ENCODE measurements at regions not wholly inside any gene's neighbourhood (a gene's known extent, or its start where the extent isn't known, plus 50 kb on each side); places are given as distances from the start of the nearest gene placed in this dataset.

- CTCF ChIA-PET = no interaction called here
- BruUV-seq (replicated peaks) = no TSS peak
- intact Hi-C loops (cut with micrococcal nuclease; ENCODE audit: unreplicated experiment) = no loop called here
- TF ChIP-seq CTCF (IDR thresholded peaks at IDR 0.05; ENCODE audit: unreplicated experiment) = no peak
- no peak for DNase-seq
- Mint-ChIP-seq H3K9me3 (ENCODE audit: low read depth, unreplicated experiment) (no peaks in the 10 kb centered on the region), H3K27ac (ENCODE audit: unreplicated experiment) (no peak overlapping the region), H3K4me1 (ENCODE audit: low read depth, unreplicated experiment) (no peaks in the 10 kb centered on the region), H3K4me3 (ENCODE audit: low read depth, unreplicated experiment) (no peak overlapping the region), H3K36me3 (ENCODE audit: insufficient read depth, unreplicated experiment) (no peaks in the 10 kb centered on the region), H3K27me3 (ENCODE audit: unreplicated experiment) (peaks cover 70% of the 10 kb centered on the region)
Observed at GRCh38 chr16:5364186-5364585, 266.6 kb upstream of the EEF2KMT start.

- no peaks in the 10 kb centered on the region for H3K9me3 Mint-ChIP-seq (ENCODE audit: low read depth, unreplicated experiment)
- peaks cover 74% of the 10 kb centered on the region for H3K27me3 Mint-ChIP-seq (ENCODE audit: unreplicated experiment)
- intact Hi-C loops (cut with micrococcal nuclease; ENCODE audit: unreplicated experiment) = no loop called here
- no peak overlapping the region for H3K4me3 Mint-ChIP-seq (ENCODE audit: low read depth, unreplicated experiment)
- no peaks in the 10 kb centered on the region for H3K4me1 Mint-ChIP-seq (ENCODE audit: low read depth, unreplicated experiment)
- DNase-seq = no peak
- H3K27ac Mint-ChIP-seq (ENCODE audit: unreplicated experiment) = no peak overlapping the region
- BruUV-seq (replicated peaks) = no TSS peak
- no peaks in the 10 kb centered on the region for H3K36me3 Mint-ChIP-seq (ENCODE audit: insufficient read depth, unreplicated experiment)
- CTCF ChIA-PET = interaction anchor here (0.6 kb wide), 1 partner anchor 476 kb away, joined by 3 read pairs; no protein-coding TSS in a partner anchor
- TF ChIP-seq CTCF (IDR thresholded peaks at IDR 0.05; ENCODE audit: unreplicated experiment) = no peak
Observed at GRCh38 chr16:5361322-5361721, 263.7 kb upstream of the EEF2KMT start.

- TF ChIP-seq CTCF (IDR thresholded peaks at IDR 0.05; ENCODE audit: unreplicated experiment) = no peak
- intact Hi-C loops (cut with micrococcal nuclease; ENCODE audit: unreplicated experiment) = loop anchor here (5.0 kb wide), 1 partner anchor 307 kb away; no protein-coding TSS in a partner anchor
- no peak overlapping the region for H3K4me3 Mint-ChIP-seq (ENCODE audit: low read depth, unreplicated experiment)
- no peak for DNase-seq
- BruUV-seq (replicated peaks) = no TSS peak
- CTCF ChIA-PET = interaction anchor here (1.1 kb wide), 1 partner anchor 17 kb away, joined by 6 read pairs; no protein-coding TSS in a partner anchor
- no peak overlapping the region for H3K27ac Mint-ChIP-seq (ENCODE audit: unreplicated experiment)
- H3K4me1 Mint-ChIP-seq (ENCODE audit: low read depth, unreplicated experiment) = no peaks in the 10 kb centered on the region
- peaks cover 72% of the 10 kb centered on the region for H3K27me3 Mint-ChIP-seq (ENCODE audit: unreplicated experiment)
- no peaks in the 10 kb centered on the region for H3K9me3 Mint-ChIP-seq (ENCODE audit: low read depth, unreplicated experiment)
- no peaks in the 10 kb centered on the region for H3K36me3 Mint-ChIP-seq (ENCODE audit: insufficient read depth, unreplicated experiment)
Observed at GRCh38 chr16:5354645-5355044, 257.1 kb upstream of the EEF2KMT start.

GRCh38 chr16:5349670-5350517, 252.3 kb upstream of the EEF2KMT start:
- no peaks in the 10 kb centered on the region for H3K36me3 Mint-ChIP-seq (ENCODE audit: insufficient read depth, unreplicated experiment)
- H3K4me3 Mint-ChIP-seq (ENCODE audit: low read depth, unreplicated experiment) = no peak overlapping the region
- peaks cover 44% of the 10 kb centered on the region for H3K27me3 Mint-ChIP-seq (ENCODE audit: unreplicated experiment)
- no TSS peak for BruUV-seq (replicated peaks)
- no peak overlapping the region for H3K27ac Mint-ChIP-seq (ENCODE audit: unreplicated experiment)
- H3K4me1 Mint-ChIP-seq (ENCODE audit: low read depth, unreplicated experiment) = no peaks in the 10 kb centered on the region
- H3K9me3 Mint-ChIP-seq (ENCODE audit: low read depth, unreplicated experiment) = no peaks in the 10 kb centered on the region
- CTCF ChIA-PET = no interaction called here
- intact Hi-C loops (cut with micrococcal nuclease; ENCODE audit: unreplicated experiment) = loop anchor here (5.0 kb wide), 1 partner anchor 303 kb away; no protein-coding TSS in a partner anchor
- no peak for TF ChIP-seq CTCF (IDR thresholded peaks at IDR 0.05; ENCODE audit: unreplicated experiment)
- no peak for DNase-seq

Measured in Calu3 (cell line).